ENCODE measurements at regions not wholly inside any gene's neighbourhood (a gene's known extent, or its start where the extent isn't known, plus 50 kb on each side); places are given as distances from the start of the nearest gene placed in this dataset.
"Not testable (repeated sequence)": the region's sequence is repeated elsewhere in the genome, so short reads cannot be mapped to it uniquely, and the experiment has no call there.

DNA sequence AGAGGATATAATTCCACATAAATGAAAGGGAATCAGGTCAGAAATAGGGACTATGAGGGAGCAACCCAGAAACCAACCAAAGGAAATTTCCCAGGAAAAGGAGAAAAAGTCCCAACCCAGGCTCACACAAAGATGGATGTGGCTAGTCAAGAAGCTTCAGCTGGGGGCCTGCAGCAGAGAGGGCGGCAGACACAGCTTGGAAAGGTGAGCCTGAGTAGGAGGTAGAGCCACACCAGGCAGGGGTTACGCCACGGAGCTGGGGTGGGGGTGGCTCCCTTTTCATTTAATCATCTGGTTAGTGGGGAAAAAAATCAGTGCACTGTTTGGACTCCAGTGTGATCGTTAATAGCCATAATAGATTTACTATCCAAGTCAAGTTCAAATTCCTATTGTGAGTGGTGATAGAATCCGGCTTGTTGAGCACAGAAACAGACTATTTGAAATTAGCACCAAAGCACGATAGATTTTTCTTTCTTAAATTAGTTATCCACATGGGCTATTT is 220.6 kb downstream of the TPBG start:
- no peak for DNase-seq (ENCODE audit: low read depth)

DNA sequence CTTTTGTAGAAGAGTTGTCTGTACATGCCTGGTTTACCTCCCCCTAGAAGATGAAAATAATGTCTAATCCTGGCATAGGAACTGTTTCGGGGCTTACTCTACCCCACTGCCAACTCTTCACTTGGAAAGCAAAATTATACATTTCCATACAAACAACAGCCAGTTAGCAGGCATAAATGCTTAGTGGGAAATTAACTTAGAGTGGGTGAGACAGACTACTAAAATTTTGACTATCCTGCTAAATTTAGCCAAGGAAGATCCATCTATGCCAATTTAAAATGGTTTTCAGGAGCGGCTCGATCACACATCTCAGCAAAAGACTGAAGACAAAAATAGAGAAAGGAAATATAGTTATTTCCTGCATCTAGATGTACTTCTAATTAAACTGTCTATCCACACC is 221.2 kb downstream of the TPBG start:
- no peak for DNase-seq (ENCODE audit: low read depth)

DNA sequence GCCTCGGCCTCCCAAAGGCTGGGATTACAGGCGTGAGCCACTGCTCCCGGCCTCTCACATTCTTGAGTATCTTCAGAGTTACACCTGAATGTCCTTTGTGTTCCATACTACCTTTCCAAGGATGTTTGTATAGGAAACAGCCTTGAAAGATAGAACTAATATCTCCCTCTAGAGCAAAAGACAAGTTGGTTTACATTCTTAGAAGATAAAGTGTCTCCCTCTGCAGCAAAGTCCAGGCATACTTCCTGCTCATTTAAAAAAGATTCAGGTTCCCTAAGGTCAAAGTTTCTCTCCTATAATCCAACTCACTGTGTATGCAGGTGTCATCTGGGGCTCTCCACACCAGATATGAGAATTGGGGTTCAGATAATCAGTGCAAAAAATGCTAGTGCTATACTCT is 224.4 kb downstream of the TPBG start:
- no peak for DNase-seq (ENCODE audit: low read depth)

DNA sequence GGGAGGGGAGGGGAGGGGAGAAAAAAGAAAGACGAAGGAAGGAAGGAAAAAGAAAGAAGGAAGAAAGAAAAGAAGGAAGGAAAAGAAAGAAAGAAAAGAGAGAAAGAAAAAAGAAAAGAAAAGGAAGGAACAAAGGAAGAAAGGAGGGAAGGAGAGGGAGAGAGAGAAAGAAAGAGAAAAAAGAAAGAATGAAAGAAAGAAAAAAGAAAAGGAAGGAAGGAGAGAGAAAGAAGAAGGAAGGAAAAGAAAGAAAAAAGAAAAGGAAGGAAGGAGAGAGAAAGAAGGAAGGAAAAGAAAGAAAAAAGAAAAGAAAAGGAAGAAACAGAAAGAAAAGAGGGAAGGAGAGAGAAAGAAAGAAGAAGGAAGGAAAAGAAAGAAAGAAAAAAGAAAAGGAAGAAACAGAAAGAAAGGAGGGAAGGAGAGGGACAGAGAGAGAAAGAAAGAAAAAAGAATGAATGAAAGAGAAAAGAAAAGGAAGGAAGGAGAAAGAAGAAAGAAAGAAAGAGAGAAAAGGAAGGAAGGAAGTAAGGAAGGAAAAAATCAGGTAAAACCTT is 225.3 kb downstream of the TPBG start:
- DNase-seq (ENCODE audit: low read depth), result no peak

DNA sequence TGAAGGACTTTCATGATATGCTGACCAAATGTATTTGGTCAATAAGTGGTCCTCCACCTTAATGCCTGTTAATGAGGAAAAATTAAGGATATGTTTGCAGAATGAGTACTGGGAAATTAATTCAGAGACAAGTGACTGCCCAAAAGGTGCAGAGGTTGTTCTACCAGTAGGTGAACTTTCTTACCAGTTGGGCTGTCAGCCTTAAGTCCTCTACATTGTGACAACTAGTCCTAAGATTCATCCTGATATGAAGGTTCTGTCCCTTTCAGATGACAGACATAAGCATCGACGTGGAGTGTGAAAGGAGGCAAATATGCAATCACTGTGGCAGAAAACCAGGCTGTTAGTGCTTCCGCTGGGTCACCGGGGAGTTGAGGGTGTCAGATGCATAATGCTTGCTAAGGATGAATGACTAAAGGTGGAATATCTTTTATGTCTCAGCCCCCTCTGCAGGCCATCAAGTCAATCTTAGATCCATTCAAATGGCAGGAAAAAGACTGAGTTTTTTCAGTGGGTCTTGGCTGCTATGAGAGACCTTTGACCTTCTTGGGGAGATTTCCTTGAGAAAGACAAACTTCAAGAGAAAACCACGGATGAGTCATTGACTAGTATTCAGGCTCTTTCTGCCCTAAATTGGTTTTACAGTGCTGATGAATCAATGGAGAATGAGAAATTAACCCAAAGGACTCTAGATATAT is 226.0 kb downstream of the TPBG start:
- DNase-seq (ENCODE audit: low read depth), result peak; percentile 33

DNA sequence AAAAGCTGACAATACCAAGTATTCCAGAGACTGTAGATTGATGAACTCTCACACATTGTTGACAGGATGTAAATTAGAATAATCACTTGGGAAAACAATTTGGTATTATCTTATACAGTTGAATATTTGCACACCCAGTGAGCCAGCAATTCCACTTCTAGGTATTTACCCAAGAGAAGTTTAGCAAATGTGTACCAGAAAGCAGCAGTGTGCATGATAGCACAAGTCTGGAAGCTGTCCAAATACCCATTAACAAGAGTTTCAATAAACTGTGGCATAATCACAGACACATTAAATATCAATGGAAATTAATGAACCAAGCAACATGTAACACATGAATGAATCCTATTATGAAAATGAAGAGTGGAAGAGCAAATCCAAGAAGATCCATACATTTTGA is 233.6 kb downstream of the TPBG start:
- DNase-seq (ENCODE audit: low read depth), result no peak

DNA sequence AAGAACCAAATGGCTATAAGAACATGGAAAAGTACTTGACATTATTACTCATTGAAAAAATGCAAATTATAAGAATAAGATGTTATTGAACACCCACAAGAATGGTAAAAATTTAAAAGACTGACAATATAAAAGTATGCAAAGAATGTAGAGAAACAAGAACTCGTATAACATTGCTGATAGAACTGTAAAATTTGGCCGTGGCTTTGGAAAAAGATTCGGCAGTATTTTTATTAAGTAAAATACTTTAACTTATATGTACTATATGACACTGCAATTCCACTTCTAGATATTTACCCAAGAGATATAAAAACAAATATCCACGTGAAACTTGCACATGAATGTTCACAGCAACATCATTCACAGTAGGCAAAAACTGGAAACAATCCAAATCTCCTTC is 239.2 kb downstream of the TPBG start:
- DNase-seq (ENCODE audit: low read depth), result no peak

DNA sequence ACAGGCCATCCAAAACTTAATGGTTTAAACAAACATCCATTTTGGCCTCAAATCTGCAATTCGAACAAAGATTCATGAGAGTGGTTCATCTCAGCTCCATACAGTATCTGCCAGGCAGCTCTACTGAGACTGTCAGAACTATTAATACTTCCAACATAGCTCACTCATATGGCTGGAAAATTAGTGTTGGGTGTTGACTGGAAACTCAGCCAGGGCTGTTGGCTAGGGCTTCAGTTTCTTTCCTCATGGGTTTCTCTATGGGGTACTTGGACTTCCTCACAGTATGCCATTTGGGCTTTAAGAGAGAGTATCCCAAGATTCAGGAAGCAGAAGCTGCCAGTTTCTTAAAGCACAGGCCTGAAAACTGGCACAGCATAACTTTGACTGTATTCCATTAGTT is 240.3 kb downstream of the TPBG start:
- no peak for DNase-seq (ENCODE audit: low read depth)

DNA sequence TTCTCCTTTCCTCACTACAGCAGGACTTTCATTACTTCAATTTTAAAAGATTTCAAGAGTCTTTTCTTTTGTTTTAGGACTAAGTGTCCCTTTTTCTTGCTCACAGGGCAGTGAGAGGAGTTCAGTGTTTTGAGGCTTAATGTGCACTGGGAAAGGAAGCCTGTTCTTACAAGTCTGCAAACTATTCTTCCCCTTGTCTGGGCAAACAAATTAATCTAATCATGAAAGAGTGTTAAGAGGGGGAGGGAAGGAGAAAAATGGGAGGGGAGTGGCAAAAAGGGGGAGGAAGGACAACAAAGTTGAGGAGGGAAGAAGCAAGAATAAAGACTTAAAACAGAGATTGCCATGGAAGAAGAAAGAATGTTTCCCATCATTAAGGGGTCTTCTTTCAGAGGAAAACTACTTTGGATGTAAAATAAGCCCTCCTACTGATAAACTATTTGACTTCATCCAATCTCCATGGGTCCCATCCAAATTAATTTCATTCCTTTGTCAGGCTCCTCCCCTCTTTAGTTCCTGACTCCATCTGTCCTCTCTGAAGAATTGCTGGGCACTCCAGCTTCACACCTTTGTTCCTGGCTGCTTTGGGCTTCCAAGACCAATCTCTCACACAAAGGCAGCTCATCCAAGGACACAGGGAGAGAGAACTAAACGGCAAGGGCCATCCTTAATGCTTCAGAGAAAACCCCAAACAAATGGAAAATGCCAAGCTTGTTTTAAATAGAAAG is 244.5 kb downstream of the TPBG start:
- no peak for DNase-seq (ENCODE audit: low read depth)

DNA sequence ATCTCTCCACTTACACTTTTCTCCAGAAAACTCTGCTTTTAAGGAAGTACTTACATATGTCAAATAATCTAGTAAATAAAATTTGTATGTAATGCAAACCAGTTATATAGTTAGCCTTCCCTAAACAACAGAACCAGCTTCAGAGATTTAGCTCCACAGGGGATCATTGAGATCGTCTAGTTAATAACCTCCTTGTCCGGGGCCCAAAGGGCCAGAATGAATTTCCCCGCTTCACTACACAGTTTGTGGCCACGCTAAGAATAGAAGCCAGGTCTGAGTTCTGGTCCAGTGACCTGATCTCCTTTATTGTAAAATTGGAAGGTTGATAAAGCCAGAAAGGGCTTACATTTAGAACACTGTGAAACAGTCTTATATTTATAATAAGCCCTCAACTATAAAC is 245.2 kb downstream of the TPBG start:
- DNase-seq (ENCODE audit: low read depth), result no peak

DNA sequence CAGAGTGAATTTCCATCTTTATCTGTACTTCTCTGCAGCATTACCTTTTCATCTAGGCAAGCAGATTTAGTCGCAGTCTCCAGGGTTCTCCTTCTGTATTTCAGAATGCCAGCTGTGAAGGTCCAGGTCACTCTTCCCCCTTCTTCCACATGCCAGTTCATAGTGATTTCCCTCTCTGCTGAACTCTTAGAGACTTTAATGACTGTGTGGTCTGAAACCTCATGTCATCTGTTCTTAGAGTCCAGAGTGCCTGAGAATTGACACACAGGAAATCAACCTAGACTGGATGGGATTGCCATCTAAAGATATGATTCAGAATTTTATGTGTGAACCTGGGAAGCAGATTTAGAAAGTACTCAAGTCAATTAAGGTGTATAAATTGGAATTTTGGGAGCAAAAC is 248.1 kb downstream of the TPBG start:
- no peak for DNase-seq (ENCODE audit: low read depth)

DNA sequence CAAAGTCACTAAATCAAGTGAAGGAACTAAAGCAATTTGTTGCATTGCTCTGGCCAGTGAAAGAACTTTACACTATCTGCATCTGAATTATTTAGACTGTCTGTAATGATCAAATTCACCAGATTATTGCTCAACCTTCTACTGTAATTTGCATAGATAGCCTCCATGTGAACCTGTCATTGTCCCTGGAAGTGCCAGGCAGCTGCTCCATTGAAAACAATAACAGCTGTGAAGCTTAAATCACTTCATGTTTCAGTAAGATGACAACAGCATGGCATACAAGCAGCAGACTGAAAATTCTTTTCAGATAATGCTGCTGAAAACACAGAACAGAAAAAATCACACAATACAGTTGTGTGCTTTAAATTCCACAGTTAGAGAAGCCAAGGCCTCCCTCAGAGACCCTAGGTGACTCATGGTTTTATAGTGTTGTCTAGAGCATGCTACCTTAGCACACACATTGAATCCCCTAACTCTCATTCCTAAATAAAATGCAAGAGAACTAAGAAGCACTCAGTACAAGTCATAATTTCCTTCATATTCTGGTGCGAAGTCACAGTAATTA is 248.9 kb downstream of the TPBG start:
- no peak for DNase-seq (ENCODE audit: low read depth)

DNA sequence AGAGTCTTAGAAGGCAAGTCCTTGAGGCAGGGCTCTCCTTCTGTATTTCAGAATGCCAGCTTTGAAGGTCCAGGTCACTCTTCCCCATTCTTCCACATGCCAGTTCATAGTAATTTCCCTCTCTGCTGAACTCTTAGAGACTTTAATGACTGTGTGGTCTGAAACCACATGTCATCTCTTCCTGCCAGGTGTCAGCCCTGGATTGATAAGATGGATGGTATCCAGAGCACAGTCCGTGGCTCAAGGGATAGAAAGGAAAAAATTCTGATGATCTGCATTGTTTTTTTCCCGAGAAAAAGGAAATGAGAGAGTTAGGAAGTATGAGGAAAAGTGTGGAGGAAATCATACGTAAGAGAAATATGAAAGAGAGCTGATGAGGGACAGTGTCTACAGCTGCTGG is 250.9 kb downstream of the TPBG start:
- DNase-seq (ENCODE audit: low read depth), result no peak

DNA sequence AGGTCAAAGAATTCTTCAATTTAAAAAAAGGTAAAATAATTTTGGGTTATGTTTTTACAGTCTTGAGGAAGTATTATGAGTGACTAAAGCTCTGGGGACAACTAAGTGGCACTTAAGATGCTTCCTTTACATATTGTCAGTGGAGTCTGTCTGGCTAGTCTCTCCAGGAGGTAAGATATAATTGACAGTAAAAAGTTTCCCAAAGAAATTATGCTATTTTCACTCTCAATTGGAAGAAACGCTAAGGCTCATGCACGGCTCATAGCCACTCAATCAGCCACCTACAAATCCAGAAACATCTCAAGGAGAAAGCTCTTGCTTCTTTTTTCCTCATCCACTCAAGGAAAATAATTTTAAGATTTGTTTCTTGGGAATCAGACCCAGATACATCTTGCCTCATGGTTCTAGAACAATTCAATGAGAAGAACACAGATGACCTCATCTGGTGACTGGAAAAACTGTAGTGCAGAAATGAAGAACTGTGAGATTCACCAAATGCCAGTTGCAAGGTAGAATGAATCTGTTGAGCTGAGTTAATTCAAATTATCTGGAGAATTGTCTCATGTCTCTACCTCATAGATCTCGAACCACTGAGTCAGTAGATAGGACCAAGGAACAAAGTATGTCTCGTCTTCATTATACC is 252.9 kb downstream of the TPBG start:
- no peak for DNase-seq (ENCODE audit: low read depth)

DNA sequence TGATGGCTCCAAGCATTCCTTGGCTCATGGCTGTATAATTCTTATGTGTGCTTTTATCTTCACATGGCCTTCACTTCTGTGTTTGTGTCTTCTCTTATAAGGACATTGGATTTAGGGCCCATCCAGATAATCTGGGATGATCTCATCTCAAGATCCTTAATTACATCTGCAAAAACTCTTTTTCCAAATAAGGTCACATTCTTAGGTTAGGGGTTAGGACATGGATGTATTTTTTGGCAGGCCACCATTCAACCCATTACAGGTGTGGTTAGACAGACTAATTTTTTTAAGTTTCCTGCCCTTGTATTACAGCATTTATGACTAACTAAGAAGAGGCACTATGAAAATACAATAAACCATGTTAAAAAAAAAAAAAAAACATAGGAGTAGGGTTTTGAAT is 254.0 kb downstream of the TPBG start:
- no peak for DNase-seq (ENCODE audit: low read depth)

DNA sequence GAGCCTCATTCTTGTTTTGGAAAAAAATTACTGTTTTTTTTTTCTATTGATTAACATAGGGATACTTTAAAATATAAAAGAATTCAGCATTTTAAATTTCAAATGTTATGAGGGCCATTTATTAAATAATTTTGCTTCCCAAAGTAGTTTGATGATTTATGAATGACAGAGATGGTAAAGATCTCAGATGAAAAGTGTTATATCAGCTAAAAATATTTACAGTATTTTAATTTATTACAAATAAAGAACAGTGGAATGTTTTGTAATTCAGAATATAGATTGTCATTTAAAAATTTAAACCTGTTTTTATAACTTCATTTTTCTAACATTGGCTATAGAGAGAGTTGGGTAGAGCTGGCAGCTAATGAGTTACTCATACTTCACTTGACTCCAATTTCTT is 256.0 kb downstream of the TPBG start:
- DNase-seq (ENCODE audit: low read depth), result no peak

DNA sequence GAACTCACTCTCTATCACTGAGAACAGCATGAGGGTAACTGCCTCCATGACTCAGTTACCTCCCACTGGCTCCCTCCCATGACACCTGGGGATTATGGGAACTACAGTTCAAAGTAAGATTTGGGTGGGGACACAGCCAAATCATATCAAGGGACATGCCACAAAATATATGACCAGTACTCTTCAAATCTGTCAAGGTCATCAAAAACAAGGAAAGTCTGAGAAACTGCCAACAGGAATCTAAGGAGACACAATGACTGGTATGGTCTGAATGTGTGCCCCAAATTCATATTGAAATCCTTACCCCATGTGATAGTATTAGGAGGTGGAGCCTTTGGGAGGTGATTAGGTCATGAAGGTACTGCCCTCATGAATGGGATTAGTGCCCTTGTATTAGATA is 258.8 kb downstream of the TPBG start:
- DNase-seq (ENCODE audit: low read depth), result no peak

DNA sequence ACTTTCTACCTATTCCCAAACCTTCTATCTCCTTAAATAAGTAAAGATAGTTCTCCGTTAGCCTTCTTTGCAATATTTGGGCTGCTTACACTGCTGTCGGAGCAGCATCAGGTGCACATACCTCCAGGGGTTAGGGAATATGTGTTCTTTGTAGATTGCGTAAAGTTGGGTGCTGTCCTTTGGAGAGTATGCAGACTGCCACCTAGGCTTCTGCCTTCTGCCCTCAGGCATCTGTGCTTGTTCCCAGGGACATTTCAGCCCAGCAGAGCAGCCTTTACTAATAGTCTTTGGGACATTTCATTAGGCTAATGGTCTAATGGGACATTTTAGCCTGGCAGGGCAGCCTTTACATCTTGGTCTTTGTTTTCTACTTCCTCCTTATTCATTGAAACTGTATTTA is 260.6 kb downstream of the TPBG start:
- no peak for DNase-seq (ENCODE audit: low read depth)

DNA sequence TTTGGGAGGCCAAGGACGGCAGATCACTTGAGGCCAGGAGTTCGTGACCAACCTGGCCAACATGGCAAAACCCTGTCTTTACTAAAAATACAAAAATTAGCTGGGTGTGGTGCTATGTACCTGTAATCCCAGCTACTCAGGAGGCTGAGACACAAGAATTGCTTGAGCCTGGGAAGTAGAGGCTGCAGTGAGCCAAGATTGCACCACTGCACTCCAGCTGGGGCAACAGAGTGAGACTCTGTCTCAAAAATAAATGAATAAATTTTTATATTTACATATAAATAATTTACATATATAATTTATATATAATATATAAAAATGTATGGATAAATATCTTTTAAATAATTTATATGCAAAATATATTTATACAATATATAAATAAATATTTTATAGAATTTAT is 263.3 kb downstream of the TPBG start:
- DNase-seq (ENCODE audit: low read depth), result not testable (repeated sequence)

DNA sequence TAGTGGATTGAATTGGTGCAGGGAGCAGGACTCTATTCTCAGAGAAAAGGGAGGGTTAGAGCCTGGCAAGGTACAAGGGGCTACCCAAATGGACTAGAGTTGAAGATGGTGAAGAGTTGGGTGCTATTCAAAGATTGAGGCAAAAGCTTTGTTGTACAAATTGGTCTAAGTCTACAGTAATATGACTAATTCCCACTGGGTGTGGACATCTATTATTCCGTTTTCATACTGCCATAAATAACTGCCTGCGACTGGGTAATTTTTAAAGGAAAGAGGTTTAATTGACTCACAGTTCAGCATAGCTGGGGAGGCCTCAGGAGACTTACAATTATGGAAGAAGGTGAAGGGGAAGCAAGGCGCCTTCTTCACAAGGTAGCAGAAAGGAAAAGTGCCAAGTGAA is 266.3 kb downstream of the TPBG start:
- DNase-seq (ENCODE audit: low read depth), result no peak

DNA sequence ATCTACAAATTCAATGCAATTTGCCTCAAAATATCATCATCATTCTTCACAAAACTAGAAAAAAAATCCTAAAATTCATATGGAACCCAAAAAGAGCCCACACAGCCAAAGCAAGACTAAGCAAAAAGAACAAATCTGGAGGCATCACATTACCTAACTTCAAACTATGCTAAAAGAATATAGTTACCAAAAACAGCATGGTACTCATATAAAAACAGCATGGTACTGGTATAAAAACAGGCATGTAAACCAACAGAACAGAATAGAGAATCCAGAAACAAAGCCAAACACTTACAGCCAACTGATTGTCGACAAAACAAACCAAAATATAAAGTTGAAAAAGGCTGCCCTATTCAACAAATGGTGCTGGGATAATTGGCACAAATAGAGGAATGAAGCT is 278.1 kb downstream of the TPBG start:
- no peak for DNase-seq (ENCODE audit: low read depth)

DNA sequence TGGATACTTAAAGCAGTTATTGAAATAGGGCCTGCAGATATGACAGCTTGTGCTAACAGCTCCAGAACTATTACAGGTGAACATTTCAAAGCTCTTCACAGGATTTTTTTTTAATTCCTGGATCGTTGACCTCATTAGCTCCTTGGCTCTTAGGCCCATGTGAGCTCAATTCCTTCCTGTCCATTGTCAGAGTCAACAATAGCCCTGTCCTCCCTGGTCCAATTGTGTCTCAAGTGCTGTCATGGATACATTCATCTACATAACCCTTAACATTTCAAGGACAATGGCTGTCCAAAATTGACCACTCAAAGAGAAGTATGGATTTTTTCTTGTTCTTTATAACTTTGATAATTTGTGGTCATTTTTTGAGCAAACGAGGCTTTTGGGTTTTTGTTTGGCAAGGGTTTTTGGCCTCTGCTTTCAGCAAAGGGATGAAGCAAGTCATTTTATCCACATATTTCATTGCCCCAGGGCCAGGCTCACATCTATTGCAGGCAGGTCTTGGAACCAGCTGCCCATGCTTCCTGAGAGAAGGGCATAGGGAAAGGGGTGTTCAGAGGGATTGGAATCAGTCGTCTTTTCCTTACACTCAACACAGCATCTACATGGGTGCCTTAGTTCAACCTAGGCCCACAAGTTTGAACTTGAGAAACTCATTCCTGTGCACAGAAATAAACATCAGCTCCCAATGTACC is 282.1 kb downstream of the TPBG start:
- no peak for DNase-seq (ENCODE audit: low read depth)

Measured in GM04504 (cell line).